SW 1271 (cell line): ENCODE measurements at regions not wholly inside any gene's neighbourhood (a gene's known extent, or its start where the extent isn't known, plus 50 kb on each side); places are given as distances from the start of the nearest gene placed in this dataset.
"Not testable (repeated sequence)": the region's sequence is repeated elsewhere in the genome, so short reads cannot be mapped to it uniquely, and the experiment has no call there.

ENCODE experiments used
- DNase-seq, 2 experiments: peaks; one replicate each; lab custom pipeline; 2025; lab: John Stamatoyannopoulos, UW

GRCh38 chr12:131192951-131193350, 239.2 kb downstream of the ADGRD1 start:
- no peak for DNase-seq

- DNase-seq: peak; percentile 11 to 22
These were observed 240.5 kb downstream of the ADGRD1 start for GRCh38 chr12:131194166-131194565.

- no peak for DNase-seq
These were observed 242.1 kb downstream of the ADGRD1 start for GRCh38 chr12:131195796-131196195.

GRCh38 chr12:131196220-131196619, 242.5 kb downstream of the ADGRD1 start:
- DNase-seq: no peak

- DNase-seq: no peak
These were observed 243.8 kb downstream of the ADGRD1 start for GRCh38 chr12:131197490-131197889.

GRCh38 chr12:131199221-131199620, 245.5 kb downstream of the ADGRD1 start:
- no peak for DNase-seq

- not testable (repeated sequence) for DNase-seq
These were observed 248.2 kb downstream of the ADGRD1 start for GRCh38 chr12:131201912-131202311.

- no peak for DNase-seq
These were observed 249.1 kb downstream of the ADGRD1 start for GRCh38 chr12:131202592-131203378.

GRCh38 chr12:131203666-131204415, 250.1 kb downstream of the ADGRD1 start:
- DNase-seq: no peak

- no peak for DNase-seq
These were observed 250.9 kb downstream of the ADGRD1 start for GRCh38 chr12:131204416-131205274.

- DNase-seq: not testable (repeated sequence)
These were observed 251.7 kb downstream of the ADGRD1 start for GRCh38 chr12:131205275-131205933.

GRCh38 chr12:131206630-131207299, 253.1 kb downstream of the ADGRD1 start:
- DNase-seq: not testable (repeated sequence)

- DNase-seq: not testable (repeated sequence)
These were observed 253.6 kb downstream of the ADGRD1 start for GRCh38 chr12:131207300-131207660.

- DNase-seq: not testable (repeated sequence)
These were observed 254.1 kb downstream of the ADGRD1 start for GRCh38 chr12:131207841-131208240.

GRCh38 chr12:131208425-131208824, 254.7 kb downstream of the ADGRD1 start:
- DNase-seq: no peak

GRCh38 chr12:131209082-131210070, 255.7 kb downstream of the ADGRD1 start:
- DNase-seq: no peak

- no peak for DNase-seq
These were observed 257.0 kb downstream of the ADGRD1 start for GRCh38 chr12:131210506-131211339.

- DNase-seq: no peak
These were observed 257.7 kb downstream of the ADGRD1 start for GRCh38 chr12:131211340-131211938.
